ENCODE measurements at regions not wholly inside any gene's neighbourhood (a gene's known extent, or its start where the extent isn't known, plus 50 kb on each side); places are given as distances from the start of the nearest gene placed in this dataset.

GRCh38 chr2:147740211-147740927, 104.5 kb upstream of the ACVR2A start:
- Histone ChIP-seq H3K27me3 (no peaks in the 10 kb centered on the region), H3K36me3 (no peaks in the 10 kb centered on the region), H3K27ac (no peak overlapping the region), H3K9me3 (no peaks in the 10 kb centered on the region), H3K4me1 (no peaks in the 10 kb centered on the region), H3K4me3 (no peak overlapping the region)
- intact Hi-C loops (cut with DNase I; ENCODE audit: low total_unique reads): no loop called here
- TF ChIP-seq CTCF (IDR thresholded peaks at IDR 0.05): no peak
- TF ChIP-seq POLR2AphosphoS5 (IDR thresholded peaks at IDR 0.05): no peak
- no peak for TF ChIP-seq POLR2A (IDR thresholded peaks at IDR 0.05)
- no peak for DNase-seq (ENCODE audit: low spot score in 2 of 2)

GRCh38 chr2:147739508-147739907, 105.3 kb upstream of the ACVR2A start:
- Histone ChIP-seq H3K36me3 (no peaks in the 10 kb centered on the region), H3K27me3 (no peaks in the 10 kb centered on the region), H3K9me3 (peaks cover 3 to 5% of the 10 kb centered on the region in 2 donors), H3K27ac (no peak overlapping the region), H3K4me3 (no peak overlapping the region), H3K4me1 (no peaks in the 10 kb centered on the region)
- intact Hi-C loops (cut with DNase I; ENCODE audit: low total_unique reads): no loop called here
- DNase-seq (ENCODE audit: low spot score in 2 of 2): no peak
- TF ChIP-seq CTCF (IDR thresholded peaks at IDR 0.05) (no peak), POLR2AphosphoS5 (IDR thresholded peaks at IDR 0.05) (no peak), POLR2A (IDR thresholded peaks at IDR 0.05) (no peak)

DNA sequence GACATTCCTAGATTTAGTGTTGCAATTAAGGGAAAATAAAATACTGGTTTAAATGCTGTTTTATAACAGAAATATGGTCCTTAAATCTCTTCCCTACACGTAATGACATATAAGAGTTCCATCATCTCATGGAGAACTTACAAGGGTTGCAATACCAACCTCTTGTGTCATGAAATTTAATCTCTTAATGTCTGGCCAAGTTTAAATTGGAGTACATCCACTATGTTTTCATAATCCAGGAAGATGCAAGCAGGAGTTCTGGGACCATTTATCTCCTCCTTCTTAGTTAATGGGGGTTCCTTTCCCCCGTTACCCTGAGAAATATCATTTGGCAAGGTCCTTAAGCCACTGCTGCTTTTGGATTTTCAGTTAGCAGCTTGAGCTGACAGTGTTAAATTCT, 126.0 kb upstream of the ACVR2A start:
- no peak overlapping the region for H3K4me3 ChIP-seq
- no peak for TF ChIP-seq POLR2AphosphoS5 (IDR thresholded peaks at IDR 0.05)
- no peak for TF ChIP-seq POLR2A (IDR thresholded peaks at IDR 0.05)
- TF ChIP-seq CTCF (IDR thresholded peaks at IDR 0.05): no peak
- DNase-seq (ENCODE audit: low spot score in 2 of 2): no peak
- H3K9me3 ChIP-seq: no peaks in the 10 kb centered on the region
- H3K27ac ChIP-seq: no peak overlapping the region
- no peaks in the 10 kb centered on the region for H3K4me1 ChIP-seq
- intact Hi-C loops (cut with DNase I; ENCODE audit: low total_unique reads): no loop called here
- H3K36me3 ChIP-seq: no peaks in the 10 kb centered on the region
- H3K27me3 ChIP-seq: no peaks in the 10 kb centered on the region

DNA sequence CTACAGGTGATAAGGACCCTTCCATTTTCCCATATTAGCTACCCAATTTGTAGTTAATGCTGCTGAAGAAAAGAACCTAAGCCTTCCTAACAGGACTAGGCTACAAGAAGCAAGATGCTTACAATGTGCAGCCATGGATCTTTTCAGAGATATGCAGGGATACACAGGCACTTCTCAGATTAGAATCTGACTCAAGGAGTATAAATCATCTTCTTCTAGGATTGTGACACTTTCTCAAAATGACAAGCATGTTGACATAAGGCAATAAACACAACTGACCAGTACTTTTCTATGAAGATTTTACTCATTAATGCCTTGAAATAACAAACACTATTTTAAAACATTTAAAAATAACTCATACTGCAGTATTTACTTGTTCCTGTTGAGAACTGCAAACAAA, 127.9 kb upstream of the ACVR2A start:
- H3K36me3 ChIP-seq: no peaks in the 10 kb centered on the region
- DNase-seq (ENCODE audit: low spot score in 2 of 2): no peak
- intact Hi-C loops (cut with DNase I; ENCODE audit: low total_unique reads): no loop called here

More for the DNA sequence above, 127.9 kb upstream of the ACVR2A start:
- no peak for TF ChIP-seq POLR2AphosphoS5 (IDR thresholded peaks at IDR 0.05)
- no peak for TF ChIP-seq CTCF (IDR thresholded peaks at IDR 0.05)
- no peak for TF ChIP-seq POLR2A (IDR thresholded peaks at IDR 0.05)
- Histone ChIP-seq H3K4me3 (no peak overlapping the region), H3K9me3 (peaks cover 0 to 6% of the 10 kb centered on the region in 2 donors), H3K27ac (no peak overlapping the region), H3K27me3 (no peaks in the 10 kb centered on the region), H3K4me1 (no peaks in the 10 kb centered on the region)
